ENCODE measurements at regions not wholly inside any gene's neighbourhood (a gene's known extent, or its start where the extent isn't known, plus 50 kb on each side); places are given as distances from the start of the nearest gene placed in this dataset.

- TF ChIP-seq CTCF (IDR thresholded peaks at IDR 0.05; ENCODE audit: low read depth, low read length, poor library complexity, severe bottlenecking): no peak
- no peak for TF ChIP-seq EZH2phosphoT487 (IDR thresholded peaks at IDR 0.05; ENCODE audit: borderline replicate concordance, low read length)
Observed at GRCh38 chr2:53130441-53130943, 637.1 kb upstream of the CHAC2 start.

All from DOHH2 (cell line).